ENCODE measurements at regions not wholly inside any gene's neighbourhood (a gene's known extent, or its start where the extent isn't known, plus 50 kb on each side); places are given as distances from the start of the nearest gene placed in this dataset.

GRCh38 chr21:41613533-41613909 lies 105.6 kb upstream of the TMPRSS2 start:
- TF ChIP-seq POLR2A (IDR thresholded peaks at IDR 0.05; ENCODE audit: low read depth, low read length) (no peak), POLR2AphosphoS5 (IDR thresholded peaks at IDR 0.05; ENCODE audit: low read depth, low read length) (no peak), SPI1 (IDR thresholded peaks at IDR 0.05; ENCODE audit: low read depth, low read length) (no peak), TAF1 (IDR thresholded peaks at IDR 0.05; ENCODE audit: low read depth, low read length) (no peak), PAX5 (IDR thresholded peaks at IDR 0.05; ENCODE audit: insufficient read depth, low read length, severe bottlenecking) (no peak), POU2F2 (IDR thresholded peaks at IDR 0.05; ENCODE audit: low read depth, low read length) (no peak)

All from GM12891 (cell line).